ENCODE measurements at regions not wholly inside any gene's neighbourhood (a gene's known extent, or its start where the extent isn't known, plus 50 kb on each side); places are given as distances from the start of the nearest gene placed in this dataset.
A peak's percentile ranks its signal among the peaks of the same experiment; 100 is the strongest.

DNA sequence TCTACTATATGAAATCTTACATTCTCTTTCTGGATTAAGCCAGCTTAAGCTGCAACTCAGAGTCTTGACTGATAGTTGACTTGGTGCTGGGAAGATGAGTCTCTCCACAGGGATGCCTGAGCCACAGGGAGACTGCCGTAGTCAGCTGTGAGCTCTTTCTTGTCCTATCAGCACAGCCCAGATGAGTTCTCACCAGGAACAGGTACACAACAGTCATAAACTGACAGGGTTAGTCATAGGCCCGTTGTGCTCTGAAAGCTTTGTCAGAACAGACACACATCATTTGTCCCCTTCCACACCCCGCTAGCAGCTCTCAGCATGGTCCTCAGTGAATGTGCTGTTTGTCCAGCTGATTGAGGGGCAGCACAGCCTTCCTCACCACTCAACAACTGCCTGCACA is 221.6 kb downstream of the RPS24 start:
- Mint-ChIP-seq H3K4me1 (peaks cover 4% of the 10 kb centered on the region), H3K9me3 (ENCODE audit: low read depth) (no peaks in the 10 kb centered on the region), H3K27ac (no peak overlapping the region), H3K27me3 (no peaks in the 10 kb centered on the region), H3K4me3 (no peak overlapping the region), H3K36me3 (ENCODE audit: low read depth) (no peaks in the 10 kb centered on the region)
- CTCF ChIA-PET, result no interaction called here
- POLR2A ChIA-PET, result no interaction called here
- DNase-seq (no peak), ATAC-seq (peak; percentile 47)
- intact Hi-C loops (cut with DNase I, micrococcal nuclease), result loop anchor here in 1 of 2 experiments (5.0 kb wide), 1 partner anchor 942 kb away; no protein-coding TSS in a partner anchor

DNA sequence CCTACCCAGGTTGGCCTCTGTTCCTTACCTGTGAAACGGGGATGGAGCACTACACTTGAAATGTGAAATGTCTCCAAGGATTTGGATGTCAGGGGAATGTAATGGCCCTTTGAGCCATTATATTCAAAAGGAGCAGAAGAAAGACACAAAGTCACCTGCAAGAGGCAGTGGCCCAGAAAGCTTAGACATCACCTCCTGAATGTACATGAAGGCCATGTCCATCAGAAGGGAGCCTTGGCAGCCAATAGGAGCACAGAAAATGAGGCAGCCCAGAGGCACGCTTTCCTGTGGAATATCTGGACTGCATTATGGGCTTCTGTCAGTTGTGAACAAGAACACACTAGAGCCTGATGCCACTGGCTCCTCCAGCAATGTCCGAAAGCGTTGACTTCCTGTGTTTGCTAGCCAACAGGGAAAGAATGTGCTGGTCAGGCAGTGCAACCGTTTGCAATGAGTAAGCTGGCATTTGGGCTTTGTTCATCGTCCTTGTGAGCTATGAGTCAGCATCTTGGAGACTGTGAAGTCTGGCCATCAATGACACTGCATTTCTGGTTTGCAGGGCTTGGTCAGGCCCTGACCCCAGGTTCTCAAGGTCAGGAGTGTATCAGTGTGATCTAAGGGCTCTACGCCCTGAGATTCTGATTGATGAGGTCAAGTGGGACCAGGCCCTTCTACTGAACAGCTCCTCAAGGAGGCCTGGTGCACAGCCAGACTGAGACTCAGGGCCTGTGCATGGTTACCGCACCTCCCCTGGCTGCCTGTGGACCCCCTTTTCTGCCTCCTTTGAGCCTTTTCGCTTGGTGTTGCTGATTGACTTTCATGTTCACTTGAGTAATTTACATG is 222.4 kb downstream of the RPS24 start:
- no peaks in the 10 kb centered on the region for H3K4me1 Mint-ChIP-seq
- H3K27me3 Mint-ChIP-seq, result no peaks in the 10 kb centered on the region
- ATAC-seq (no peak), DNase-seq (no peak)
- H3K9me3 Mint-ChIP-seq (ENCODE audit: low read depth), result no peaks in the 10 kb centered on the region
- intact Hi-C loops (cut with DNase I, micrococcal nuclease), result loop anchor here in 1 of 2 experiments (5.0 kb wide), 1 partner anchor 941 kb away; no protein-coding TSS in a partner anchor
- no peak overlapping the region for H3K27ac Mint-ChIP-seq
- H3K4me3 Mint-ChIP-seq, result no peak overlapping the region
- ChIA-PET POLR2A (no interaction called here), CTCF (no interaction called here)
- H3K36me3 Mint-ChIP-seq (ENCODE audit: low read depth), result no peaks in the 10 kb centered on the region

DNA sequence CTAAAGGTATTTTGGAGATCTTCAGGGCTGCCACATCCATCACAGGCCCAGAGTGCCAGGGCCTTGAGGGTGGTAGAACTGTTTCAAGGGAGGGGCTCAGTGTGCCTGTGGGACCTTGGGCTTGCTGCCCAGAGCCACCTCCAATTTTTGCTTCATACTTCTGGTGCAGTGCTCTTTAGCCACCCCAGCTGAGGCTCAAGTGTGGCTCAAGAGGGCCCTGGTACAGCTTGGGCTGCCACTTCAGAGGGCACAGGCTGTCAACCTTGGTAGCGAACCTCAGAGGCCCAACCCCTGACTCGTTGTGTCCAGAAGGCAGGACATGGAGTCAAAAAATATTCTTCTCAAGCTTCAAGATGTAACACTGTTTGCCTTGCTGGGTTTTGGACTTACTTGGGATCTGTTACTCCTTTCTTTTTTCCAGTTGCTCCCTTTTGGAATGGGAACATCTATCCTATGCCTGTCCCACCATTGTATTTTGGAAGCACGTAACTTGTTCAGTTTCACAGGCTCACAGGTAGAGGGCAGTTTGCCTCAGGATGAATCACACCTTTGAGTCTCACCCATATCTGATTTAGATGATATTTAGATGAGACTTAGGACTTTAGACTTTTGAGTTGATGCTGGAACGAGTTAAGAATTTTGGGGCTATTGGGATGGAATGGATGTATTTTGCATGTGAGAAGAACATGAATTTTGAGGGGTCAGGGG is 224.8 kb downstream of the RPS24 start:
- Mint-ChIP-seq H3K27ac (no peak overlapping the region), H3K4me3 (no peak overlapping the region), H3K9me3 (ENCODE audit: low read depth) (no peaks in the 10 kb centered on the region), H3K4me1 (no peaks in the 10 kb centered on the region), H3K27me3 (no peaks in the 10 kb centered on the region), H3K36me3 (ENCODE audit: low read depth) (no peaks in the 10 kb centered on the region)
- POLR2A ChIA-PET, result no interaction called here
- intact Hi-C loops (cut with DNase I, micrococcal nuclease), result loop anchor here in 1 of 2 experiments (5.0 kb wide), 1 partner anchor 939 kb away; no protein-coding TSS in a partner anchor
- no peak for DNase-seq
- ATAC-seq, result no peak
- CTCF ChIA-PET, result no interaction called here

DNA sequence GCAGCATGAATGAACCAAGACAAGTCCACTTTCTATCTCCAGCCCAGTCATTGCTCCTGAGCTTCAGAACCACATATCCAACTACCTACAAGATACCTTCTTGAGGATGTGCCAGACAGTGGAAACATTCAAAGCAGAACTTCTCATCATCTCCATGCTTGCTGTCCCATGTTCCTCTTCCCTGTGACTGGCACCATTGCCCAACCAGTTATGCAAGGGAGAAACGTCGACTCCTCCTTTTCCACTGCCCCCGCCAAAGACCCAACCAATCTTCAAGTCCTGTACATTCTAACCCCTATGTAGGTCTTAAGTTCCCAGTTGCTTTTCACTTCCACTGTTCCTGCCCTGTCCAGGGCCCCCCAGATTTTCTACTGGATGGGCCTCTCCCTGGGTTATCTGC is 225.7 kb downstream of the RPS24 start:
- Mint-ChIP-seq H3K4me1 (no peaks in the 10 kb centered on the region), H3K9me3 (ENCODE audit: low read depth) (no peaks in the 10 kb centered on the region), H3K36me3 (ENCODE audit: low read depth) (no peaks in the 10 kb centered on the region), H3K27me3 (no peaks in the 10 kb centered on the region), H3K4me3 (no peak overlapping the region), H3K27ac (peak overlapping the region; percentile 39)
- POLR2A ChIA-PET, result no interaction called here
- DNase-seq (no peak), ATAC-seq (no peak)
- CTCF ChIA-PET, result interaction anchor here (1.3 to 1.5 kb wide), 2 partner anchors 11 to 51 kb away, joined by 3 read pairs; no protein-coding TSS in a partner anchor
- intact Hi-C loops (cut with DNase I, micrococcal nuclease), result loop anchor here in 1 of 2 experiments (5.0 kb wide), 1 partner anchor 938 kb away; no protein-coding TSS in a partner anchor

DNA sequence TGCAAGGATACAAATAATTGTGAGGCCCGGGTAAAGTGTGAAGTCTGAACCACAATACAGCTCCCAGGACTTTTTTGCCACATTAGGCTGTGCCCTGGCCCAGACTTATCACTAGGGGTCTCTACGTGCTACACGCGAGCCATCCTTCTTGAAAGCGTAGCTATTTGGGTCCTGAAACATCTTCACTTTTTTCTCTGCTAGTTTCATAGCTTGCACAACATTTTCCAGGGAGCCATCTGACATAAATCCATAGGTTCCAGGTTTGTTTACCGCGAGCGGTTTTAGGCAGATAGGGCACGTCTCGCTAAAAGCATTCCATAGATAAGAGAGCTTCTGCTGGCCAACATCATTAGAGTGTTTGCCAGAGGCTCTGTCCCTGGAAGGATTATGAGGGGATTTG is 226.5 kb downstream of the RPS24 start:
- Mint-ChIP-seq H3K9me3 (ENCODE audit: low read depth) (no peaks in the 10 kb centered on the region), H3K36me3 (ENCODE audit: low read depth) (no peaks in the 10 kb centered on the region), H3K27ac (no peak overlapping the region), H3K4me3 (no peak overlapping the region), H3K4me1 (no peaks in the 10 kb centered on the region), H3K27me3 (no peaks in the 10 kb centered on the region)
- intact Hi-C loops (cut with DNase I, micrococcal nuclease), result no loop called here
- no peak for ATAC-seq
- CTCF ChIA-PET, result interaction anchor here (0.6 to 1.5 kb wide), 4 partner anchors 12 to 398 kb away, joined by 3 to 4 read pairs (median 3); no protein-coding TSS in a partner anchor
- POLR2A ChIA-PET, result no interaction called here
- DNase-seq, result no peak

DNA sequence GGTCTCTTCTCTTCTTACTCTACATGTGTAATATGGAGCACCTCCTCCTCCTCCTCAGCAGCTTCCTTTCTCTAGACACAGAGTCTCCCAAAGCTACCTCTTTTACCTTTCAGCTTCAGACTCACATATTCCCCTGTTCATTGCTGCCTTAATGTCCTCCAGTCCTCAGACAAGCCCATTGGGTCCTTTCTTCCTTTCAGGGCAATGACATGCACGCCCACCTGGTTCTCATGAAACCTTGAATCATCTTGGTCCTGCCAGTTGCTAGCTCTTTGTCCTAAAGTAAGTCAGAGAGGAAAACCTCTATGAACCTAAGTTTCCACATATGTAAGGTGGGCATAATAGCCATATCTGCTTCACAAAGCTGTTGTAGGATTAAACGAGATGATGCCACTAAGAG is 227.0 kb downstream of the RPS24 start:
- DNase-seq (peak; percentile 13), ATAC-seq (peak; percentile 30)
- Mint-ChIP-seq H3K4me3 (no peak overlapping the region), H3K27ac (no peak overlapping the region), H3K9me3 (ENCODE audit: low read depth) (no peaks in the 10 kb centered on the region), H3K36me3 (ENCODE audit: low read depth) (no peaks in the 10 kb centered on the region), H3K4me1 (no peaks in the 10 kb centered on the region), H3K27me3 (no peaks in the 10 kb centered on the region)
- CTCF ChIA-PET, result interaction anchor here (0.8 to 1.5 kb wide), 4 partner anchors 13 to 397 kb away, joined by 3 to 5 read pairs (median 4); no protein-coding TSS in a partner anchor
- intact Hi-C loops (cut with DNase I, micrococcal nuclease), result no loop called here
- POLR2A ChIA-PET, result no interaction called here

DNA sequence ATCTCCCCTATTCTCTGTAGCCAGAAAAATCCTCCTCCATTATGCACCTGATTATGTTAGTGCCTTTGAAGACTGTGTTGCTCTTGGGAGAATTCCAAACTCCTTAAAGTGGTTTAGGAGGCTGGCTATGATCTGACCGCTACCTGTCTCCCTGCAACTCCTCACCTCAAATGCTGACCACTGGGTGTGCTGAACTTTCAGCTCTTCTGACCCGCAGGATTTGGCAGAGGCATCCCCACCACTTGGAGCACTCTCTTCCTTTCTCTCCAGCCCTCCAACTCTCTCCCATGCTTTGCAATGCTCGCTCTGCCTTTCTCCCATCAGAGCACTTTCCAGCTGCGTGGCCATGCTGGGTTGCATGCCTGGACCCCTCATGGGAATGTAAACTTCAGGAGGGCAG is 227.6 kb downstream of the RPS24 start:
- ChIA-PET CTCF (interaction anchor here (0.7 to 1.5 kb wide), 3 partner anchors 13 to 215 kb away, joined by 3 to 5 read pairs (median 3); no protein-coding TSS in a partner anchor), POLR2A (no interaction called here)
- DNase-seq, result no peak
- H3K36me3 Mint-ChIP-seq (ENCODE audit: low read depth), result no peaks in the 10 kb centered on the region
- H3K4me3 Mint-ChIP-seq, result no peak overlapping the region
- H3K9me3 Mint-ChIP-seq (ENCODE audit: low read depth), result no peaks in the 10 kb centered on the region
- no peaks in the 10 kb centered on the region for H3K4me1 Mint-ChIP-seq
- H3K27me3 Mint-ChIP-seq, result no peaks in the 10 kb centered on the region
- ATAC-seq, result no peak
- intact Hi-C loops (cut with DNase I, micrococcal nuclease), result no loop called here
- H3K27ac Mint-ChIP-seq, result no peak overlapping the region

DNA sequence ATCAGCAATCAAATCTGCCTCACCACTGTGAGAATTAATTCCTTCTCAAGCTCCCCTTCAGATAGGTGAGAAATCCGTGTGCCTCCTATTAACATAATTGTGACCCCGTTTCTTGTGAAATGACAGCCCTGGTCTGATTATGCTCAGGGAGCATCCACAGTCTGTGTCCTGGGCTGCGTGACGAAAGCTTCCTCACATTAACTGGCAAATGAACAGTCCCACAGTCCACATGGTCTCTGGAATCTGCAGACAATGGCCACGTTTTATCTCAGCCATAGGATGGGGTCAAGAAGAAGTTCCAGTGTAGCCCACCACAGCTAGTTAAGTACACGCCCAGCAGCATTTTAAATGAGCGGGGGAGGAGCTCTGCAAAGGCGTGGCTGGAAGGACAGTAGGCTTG is 229.2 kb downstream of the RPS24 start:
- POLR2A ChIA-PET, result no interaction called here
- Mint-ChIP-seq H3K27me3 (no peaks in the 10 kb centered on the region), H3K9me3 (ENCODE audit: low read depth) (no peaks in the 10 kb centered on the region), H3K36me3 (ENCODE audit: low read depth) (no peaks in the 10 kb centered on the region), H3K4me1 (no peaks in the 10 kb centered on the region), H3K4me3 (no peak overlapping the region), H3K27ac (no peak overlapping the region)
- ATAC-seq (no peak), DNase-seq (no peak)
- CTCF ChIA-PET, result no interaction called here
- intact Hi-C loops (cut with DNase I, micrococcal nuclease), result no loop called here

DNA sequence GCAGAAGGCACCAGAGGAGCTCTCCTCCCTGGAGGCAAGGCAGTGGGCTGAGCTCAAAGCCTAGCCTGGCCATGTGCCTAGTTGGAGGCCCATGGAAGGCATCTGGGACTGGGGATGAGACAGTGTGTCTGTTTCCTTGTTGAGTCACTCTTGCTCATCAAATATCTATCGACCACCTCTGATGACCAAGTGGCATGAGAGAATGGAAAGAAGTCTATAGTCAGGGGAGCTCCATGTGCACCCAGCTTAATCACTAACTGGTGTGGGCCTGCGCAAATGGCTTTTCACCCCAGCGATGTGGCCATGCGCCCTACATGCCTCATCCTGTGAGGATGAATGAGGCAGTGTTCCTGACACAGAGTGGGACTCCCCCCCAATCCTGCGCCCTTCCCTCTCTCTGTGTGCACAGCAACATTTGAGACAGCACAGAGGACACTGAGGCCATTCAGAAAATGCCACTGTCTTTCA is 229.9 kb downstream of the RPS24 start:
- ChIA-PET CTCF (no interaction called here), POLR2A (no interaction called here)
- no peak overlapping the region for H3K4me3 Mint-ChIP-seq
- intact Hi-C loops (cut with DNase I, micrococcal nuclease), result no loop called here
- no peaks in the 10 kb centered on the region for H3K4me1 Mint-ChIP-seq
- H3K9me3 Mint-ChIP-seq (ENCODE audit: low read depth), result no peaks in the 10 kb centered on the region
- DNase-seq, result no peak
- no peak for ATAC-seq
- no peaks in the 10 kb centered on the region for H3K36me3 Mint-ChIP-seq (ENCODE audit: low read depth)
- no peak overlapping the region for H3K27ac Mint-ChIP-seq
- no peaks in the 10 kb centered on the region for H3K27me3 Mint-ChIP-seq

DNA sequence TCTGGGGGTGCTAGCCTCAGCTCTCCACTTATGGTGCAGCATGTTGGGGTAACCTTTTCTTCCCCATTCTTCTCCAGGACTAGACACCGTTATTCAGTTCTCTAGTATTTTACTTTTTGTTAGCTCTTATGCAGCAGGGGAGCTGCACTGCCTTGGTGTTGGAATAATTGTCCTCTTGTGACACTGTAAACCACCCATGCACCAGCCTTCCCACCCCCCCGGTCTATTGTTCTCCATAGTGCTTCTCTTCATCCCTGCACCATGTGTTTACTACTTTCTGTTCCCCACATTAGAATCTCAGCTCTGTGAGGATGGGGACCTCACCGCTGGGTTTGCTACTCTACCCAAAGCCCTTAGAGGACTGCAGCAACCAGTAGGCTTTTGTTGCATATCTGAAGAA is 230.7 kb downstream of the RPS24 start:
- Mint-ChIP-seq H3K27me3 (no peaks in the 10 kb centered on the region), H3K4me3 (no peak overlapping the region), H3K36me3 (ENCODE audit: low read depth) (no peaks in the 10 kb centered on the region), H3K9me3 (ENCODE audit: low read depth) (no peaks in the 10 kb centered on the region), H3K4me1 (no peaks in the 10 kb centered on the region), H3K27ac (no peak overlapping the region)
- intact Hi-C loops (cut with DNase I, micrococcal nuclease), result no loop called here
- ChIA-PET POLR2A (no interaction called here), CTCF (no interaction called here)
- DNase-seq (no peak), ATAC-seq (no peak)

DNA sequence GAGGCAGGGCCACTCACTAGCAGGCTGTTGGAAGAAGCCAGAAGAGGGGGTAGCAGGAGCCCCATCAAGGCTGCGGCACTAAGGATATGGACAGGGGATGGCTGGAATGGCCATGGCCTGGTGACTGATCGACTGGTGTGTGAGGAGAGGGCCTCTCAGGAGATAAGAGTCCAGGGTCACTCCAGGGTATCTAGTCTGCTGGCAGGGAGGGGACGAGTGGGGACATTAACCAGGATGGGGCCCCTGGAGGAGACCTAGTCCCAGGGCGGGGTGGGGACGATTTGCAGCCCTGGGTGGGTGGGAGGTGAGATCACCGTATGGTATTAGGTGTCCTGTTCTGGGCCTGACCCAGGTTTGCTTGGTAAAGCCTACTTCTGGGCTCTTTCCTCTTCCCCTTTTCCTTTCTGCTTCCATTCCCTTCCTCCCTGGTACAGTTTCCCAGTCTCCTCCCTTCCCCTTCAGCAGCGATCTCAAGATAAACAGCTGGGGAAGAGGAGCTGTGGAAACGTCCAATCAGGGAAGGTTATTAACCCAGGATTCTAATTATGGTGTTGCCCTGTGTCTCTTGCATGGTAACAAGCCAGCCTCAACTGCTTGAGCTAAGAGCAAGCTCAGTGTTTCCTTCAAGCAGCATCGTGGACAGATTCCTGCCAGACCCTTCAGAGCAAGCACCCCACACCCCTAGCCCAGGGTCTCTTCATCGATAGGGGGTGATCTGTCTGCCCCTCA is 233.2 kb downstream of the RPS24 start:
- intact Hi-C loops (cut with DNase I, micrococcal nuclease), result no loop called here
- H3K4me3 Mint-ChIP-seq, result no peak overlapping the region
- ATAC-seq, result no peak
- H3K9me3 Mint-ChIP-seq (ENCODE audit: low read depth), result no peaks in the 10 kb centered on the region
- no peaks in the 10 kb centered on the region for H3K36me3 Mint-ChIP-seq (ENCODE audit: low read depth)
- CTCF ChIA-PET, result interaction anchor here (0.6 kb wide), 1 partner anchor 1240 kb away, joined by 3 read pairs; no protein-coding TSS in a partner anchor
- POLR2A ChIA-PET, result no interaction called here
- no peak overlapping the region for H3K27ac Mint-ChIP-seq
- no peak for DNase-seq
- H3K4me1 Mint-ChIP-seq, result no peaks in the 10 kb centered on the region
- H3K27me3 Mint-ChIP-seq, result peaks cover 2% of the 10 kb centered on the region

Measured in activated CD4-positive, alpha-beta T cell treated with anti-CD3 and anti-CD28 coated beads for 36 hours (primary cell).